Neural crest cell (in vitro differentiated cells): ENCODE measurements at regions not wholly inside any gene's neighbourhood (a gene's known extent, or its start where the extent isn't known, plus 50 kb on each side); places are given as distances from the start of the nearest gene placed in this dataset.

Experiments used
- DNase-seq: peaks from one replicate; pipeline ENCODE4 v3.0.0; 2021; ENCODE audit warnings: low read depth, mixed read lengths, low spot score
- H3K27ac Mint-ChIP-seq: one replicate; pipeline ENCODE4 v1.8.0; 2021; ENCODE audit warnings: mild to moderate bottlenecking, mixed read lengths; ENCODE audit not compliant: unreplicated experiment
- H3K27me3 Mint-ChIP-seq: 2 replicates; pipeline ENCODE4 v1.8.0; 2021; ENCODE audit warnings: low read depth, mild to moderate bottlenecking, mixed read lengths
- H3K36me3 Mint-ChIP-seq: 2 replicates; pipeline ENCODE4 v1.8.0; 2021; ENCODE audit warnings: low read depth, mild to moderate bottlenecking, mixed read lengths
- H3K4me1 Mint-ChIP-seq: 2 replicates; pipeline ENCODE4 v1.8.0; 2021; ENCODE audit warnings: mixed read lengths
- H3K4me3 Mint-ChIP-seq: one replicate; pipeline ENCODE4 v1.8.0; 2021; ENCODE audit warnings: mild to moderate bottlenecking, mixed read lengths
- H3K9me3 Mint-ChIP-seq: 2 replicates; pipeline ENCODE4 v1.8.0; 2021; ENCODE audit warnings: mixed read lengths
- CTCF ChIP-seq: fragments of 200-600 bp; sonication (generic); conservative IDR thresholded peaks from 2 replicates; pipeline ENCODE4 v1.5.0; 2021; ENCODE audit warnings: antibody characterized with exemption, mild to moderate bottlenecking

- Mint-ChIP-seq H3K27me3 (no peaks in the 10 kb centered on the region), H3K4me3 (no peak overlapping the region), H3K9me3 (no peaks in the 10 kb centered on the region), H3K4me1 (no peaks in the 10 kb centered on the region), H3K36me3 (peaks cover 5% of the 10 kb centered on the region), H3K27ac (no peak overlapping the region)
- TF ChIP-seq CTCF, result no peak
- DNase-seq, result no peak
These were observed 795.9 kb downstream of the EPHA7 start for GRCh38 chr6:92623431-92623830.

GRCh38 chr6:92617721-92618120 lies 801.6 kb downstream of the EPHA7 start:
- Mint-ChIP-seq H3K27me3 (no peaks in the 10 kb centered on the region), H3K4me1 (no peaks in the 10 kb centered on the region), H3K27ac (no peak overlapping the region), H3K36me3 (peaks cover 3% of the 10 kb centered on the region), H3K4me3 (no peak overlapping the region), H3K9me3 (peaks cover 14% of the 10 kb centered on the region)
- DNase-seq, result no peak
- no peak for TF ChIP-seq CTCF

- Mint-ChIP-seq H3K27ac (no peak overlapping the region), H3K27me3 (no peaks in the 10 kb centered on the region), H3K36me3 (peaks cover 7% of the 10 kb centered on the region), H3K4me3 (no peak overlapping the region), H3K4me1 (no peaks in the 10 kb centered on the region), H3K9me3 (peaks cover 21% of the 10 kb centered on the region)
- DNase-seq, result no peak
- no peak for TF ChIP-seq CTCF
These were observed 810.6 kb downstream of the EPHA7 start for GRCh38 chr6:92608751-92609150.

GRCh38 chr6:92593201-92593600 lies 826.2 kb downstream of the EPHA7 start:
- H3K36me3 Mint-ChIP-seq, result no peaks in the 10 kb centered on the region

GRCh38 chr6:92589996-92590395 lies 829.4 kb downstream of the EPHA7 start:
- DNase-seq, result no peak
- Mint-ChIP-seq H3K9me3 (no peaks in the 10 kb centered on the region), H3K4me3 (no peak overlapping the region), H3K36me3 (no peaks in the 10 kb centered on the region), H3K27ac (no peak overlapping the region), H3K4me1 (no peaks in the 10 kb centered on the region), H3K27me3 (no peaks in the 10 kb centered on the region)
- TF ChIP-seq CTCF, result no peak

More at GRCh38 chr6:92593201-92593600, 826.2 kb downstream of the EPHA7 start:
- H3K4me3 Mint-ChIP-seq, result no peak overlapping the region
- no peaks in the 10 kb centered on the region for H3K9me3 Mint-ChIP-seq
- TF ChIP-seq CTCF, result no peak
- no peaks in the 10 kb centered on the region for H3K4me1 Mint-ChIP-seq
- no peaks in the 10 kb centered on the region for H3K27me3 Mint-ChIP-seq
- DNase-seq, result no peak
- no peak overlapping the region for H3K27ac Mint-ChIP-seq

GRCh38 chr6:92588148-92588547 lies 831.2 kb downstream of the EPHA7 start:
- Mint-ChIP-seq H3K4me3 (no peak overlapping the region), H3K27ac (no peak overlapping the region), H3K4me1 (no peaks in the 10 kb centered on the region), H3K36me3 (no peaks in the 10 kb centered on the region), H3K9me3 (no peaks in the 10 kb centered on the region), H3K27me3 (no peaks in the 10 kb centered on the region)
- no peak for DNase-seq
- TF ChIP-seq CTCF, result no peak
